GM13976 (cell line): ENCODE measurements at regions not wholly inside any gene's neighbourhood (a gene's known extent, or its start where the extent isn't known, plus 50 kb on each side); places are given as distances from the start of the nearest gene placed in this dataset.
"Not testable (repeated sequence)": the region's sequence is repeated elsewhere in the genome, so short reads cannot be mapped to it uniquely, and the experiment has no call there.

Experiments
- DNase-seq: peaks from one replicate; pipeline ENCODE4 v3.0.0; 2012; ENCODE audit warnings: low spot score
- in situ Hi-C: fragments of 300-500 bp; cut with MboI; formaldehyde crosslinking; loops from one replicate; pipeline ENCODE4 v1.12.0; 2022; ENCODE audit warnings: low sequenced_read_pairs, mixed read lengths, inconsistent platforms; ENCODE audit not compliant: unreplicated experiment
- TF ChIP-seq, protein P1 (sequence below): IDR thresholded peaks from 2 replicates; pipeline ENCODE4 v1.5.1; 2012; ENCODE audit warnings: borderline replicate concordance, mild to moderate bottlenecking; ENCODE audit not compliant: insufficient read depth; ENCODE audit errors: extremely low read depth, missing control alignments, control extremely low read depth

DNA sequence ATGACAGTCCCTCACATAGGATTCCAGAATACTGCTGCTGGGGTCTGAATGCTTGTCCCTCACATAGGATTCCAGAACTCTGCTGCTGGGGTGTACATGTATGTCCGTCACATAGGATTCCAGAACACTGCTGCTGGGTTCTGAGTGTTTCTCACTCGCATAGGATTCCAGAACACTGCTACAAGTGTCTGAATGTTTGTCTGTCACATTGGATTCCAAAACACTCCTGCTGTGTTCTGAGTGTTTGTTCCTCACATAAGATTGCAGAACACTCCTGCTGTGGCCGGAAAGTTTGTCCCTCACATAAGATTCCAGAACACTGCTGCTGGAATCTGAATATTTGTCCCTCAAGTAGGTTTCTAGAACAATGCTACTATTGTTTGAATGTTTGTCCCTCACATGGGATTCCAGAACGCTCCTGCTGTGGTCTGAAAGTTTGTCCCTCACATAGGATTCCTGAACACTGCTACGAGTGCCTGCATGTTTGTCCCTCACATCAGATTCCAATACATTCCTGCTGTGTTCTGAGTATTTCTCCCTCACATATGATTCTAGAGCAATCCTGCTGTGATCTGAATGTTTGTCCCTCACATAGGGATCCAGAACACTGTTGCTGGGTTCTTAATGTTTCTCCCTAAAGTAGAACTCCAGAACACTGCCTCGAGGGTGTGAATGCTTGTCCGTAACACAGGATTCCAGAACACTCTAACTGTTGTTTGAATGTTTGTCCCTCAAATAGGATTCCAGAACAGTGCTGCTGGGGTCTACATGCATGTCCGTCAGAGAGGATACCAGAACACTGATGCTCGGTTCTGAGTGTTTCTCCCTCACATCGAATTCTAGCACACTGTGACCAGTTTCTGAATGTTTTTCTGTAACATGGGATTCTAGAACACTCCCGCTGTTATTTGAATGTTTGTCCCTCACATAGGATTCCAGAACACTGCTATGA lies 200.4 kb downstream of the FOXD4L6 start:
- in situ Hi-C loops, result no loop called here
- TF ChIP-seq, protein P1, sequence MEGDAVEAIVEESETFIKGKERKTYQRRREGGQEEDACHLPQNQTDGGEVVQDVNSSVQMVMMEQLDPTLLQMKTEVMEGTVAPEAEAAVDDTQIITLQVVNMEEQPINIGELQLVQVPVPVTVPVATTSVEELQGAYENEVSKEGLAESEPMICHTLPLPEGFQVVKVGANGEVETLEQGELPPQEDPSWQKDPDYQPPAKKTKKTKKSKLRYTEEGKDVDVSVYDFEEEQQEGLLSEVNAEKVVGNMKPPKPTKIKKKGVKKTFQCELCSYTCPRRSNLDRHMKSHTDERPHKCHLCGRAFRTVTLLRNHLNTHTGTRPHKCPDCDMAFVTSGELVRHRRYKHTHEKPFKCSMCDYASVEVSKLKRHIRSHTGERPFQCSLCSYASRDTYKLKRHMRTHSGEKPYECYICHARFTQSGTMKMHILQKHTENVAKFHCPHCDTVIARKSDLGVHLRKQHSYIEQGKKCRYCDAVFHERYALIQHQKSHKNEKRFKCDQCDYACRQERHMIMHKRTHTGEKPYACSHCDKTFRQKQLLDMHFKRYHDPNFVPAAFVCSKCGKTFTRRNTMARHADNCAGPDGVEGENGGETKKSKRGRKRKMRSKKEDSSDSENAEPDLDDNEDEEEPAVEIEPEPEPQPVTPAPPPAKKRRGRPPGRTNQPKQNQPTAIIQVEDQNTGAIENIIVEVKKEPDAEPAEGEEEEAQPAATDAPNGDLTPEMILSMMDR, result no peak
- no peak for DNase-seq

DNA sequence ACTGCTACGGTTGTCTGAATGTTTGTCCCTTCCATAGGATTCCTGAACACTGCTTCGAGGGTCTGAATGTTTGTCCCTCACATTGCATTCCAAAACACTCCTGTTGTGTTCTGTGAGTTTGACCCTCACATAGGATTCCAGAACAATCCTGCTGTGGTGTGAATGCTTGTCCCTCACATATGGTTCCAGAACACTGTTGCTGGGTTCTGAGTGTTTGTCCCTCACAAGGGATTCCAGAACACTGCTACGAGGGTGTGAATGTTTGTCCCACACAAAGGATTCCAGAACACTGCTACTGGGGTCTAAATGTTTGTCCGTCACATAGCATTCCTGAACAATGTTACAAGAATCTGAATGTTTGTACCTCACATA lies 201.2 kb downstream of the FOXD4L6 start:
- no peak for DNase-seq
- in situ Hi-C loops, result no loop called here
- TF ChIP-seq, protein P1, result no peak

DNA sequence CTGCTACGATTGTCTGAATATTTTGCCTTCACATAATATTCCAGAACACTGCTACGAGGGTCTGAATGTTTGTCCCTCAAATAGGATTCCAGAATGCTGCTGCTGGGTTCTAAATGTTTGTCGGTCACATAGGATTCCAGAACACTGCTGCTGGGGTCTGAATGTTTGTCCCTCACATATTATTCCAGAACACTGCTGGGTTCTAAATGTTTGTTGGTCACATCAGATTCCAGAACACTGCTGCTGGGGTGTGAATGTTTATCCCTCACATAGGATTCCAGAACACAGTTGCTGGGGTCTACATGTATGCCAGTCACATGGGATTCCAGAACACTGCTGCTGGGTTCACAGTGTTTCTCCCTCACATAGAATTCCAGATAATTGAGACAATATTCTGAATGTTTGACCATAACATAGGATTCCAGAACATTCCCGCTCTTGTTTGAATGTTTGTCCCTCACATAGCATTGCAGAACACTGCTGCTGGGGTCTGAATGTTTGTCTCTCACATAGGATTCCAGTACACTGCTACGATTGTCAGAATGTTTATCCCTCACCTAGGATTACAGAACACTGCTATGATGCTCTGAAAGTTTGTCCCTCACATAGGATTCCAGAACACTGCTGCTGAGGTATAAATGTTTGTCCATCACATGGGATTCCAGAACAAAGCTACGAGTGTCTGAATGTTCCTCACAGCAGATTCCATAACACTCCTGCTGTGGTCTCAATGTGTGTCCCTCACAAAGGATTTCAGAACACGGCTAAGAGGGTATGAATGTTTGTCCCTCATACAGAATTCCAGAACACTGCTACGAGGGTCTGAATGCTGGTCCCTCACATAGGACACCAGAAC lies 201.8 kb downstream of the FOXD4L6 start:
- DNase-seq, result no peak
- in situ Hi-C loops, result no loop called here
- TF ChIP-seq, protein P1, result no peak

DNA sequence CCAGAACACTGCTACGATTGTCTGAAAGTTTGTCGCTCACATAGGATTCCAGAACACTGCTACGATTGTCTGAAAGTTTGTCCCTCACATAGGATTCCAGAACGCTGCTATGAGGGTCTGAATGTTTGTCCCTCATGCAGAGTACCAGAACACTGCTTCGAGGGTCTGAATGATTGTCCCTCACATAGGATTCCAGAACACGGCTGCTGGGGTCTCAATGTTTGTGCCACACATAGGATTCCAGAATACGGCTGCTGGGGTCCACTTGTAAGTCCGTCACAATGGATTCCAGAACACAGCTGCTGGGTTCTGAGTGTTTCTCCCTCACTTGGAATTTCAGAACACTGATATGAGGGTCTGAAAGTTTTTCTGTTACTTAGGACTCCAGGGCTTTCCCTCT lies 203.3 kb downstream of the FOXD4L6 start:
- TF ChIP-seq, protein P1, result no peak
- DNase-seq, result no peak
- in situ Hi-C loops, result no loop called here

DNA sequence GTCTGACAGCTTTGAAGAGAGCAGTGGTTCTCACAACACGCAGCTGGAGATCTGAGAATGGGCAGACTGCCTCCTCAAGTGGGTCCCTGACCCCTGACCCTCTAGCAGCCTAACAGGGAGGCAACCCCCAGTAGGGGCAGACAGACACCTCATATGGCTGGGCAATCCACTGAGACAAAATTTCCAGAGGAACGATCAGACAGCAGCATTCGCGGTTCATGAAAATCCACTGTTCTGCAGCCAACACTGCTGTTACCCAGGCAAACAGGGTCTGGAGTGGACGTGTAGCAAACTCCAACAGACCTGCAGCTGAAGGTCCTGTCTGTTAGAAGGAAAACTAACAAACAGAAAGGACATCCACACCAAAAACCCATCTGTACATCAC lies 212.1 kb downstream of the FOXD4L6 start:
- DNase-seq, result not testable (repeated sequence)

DNA sequence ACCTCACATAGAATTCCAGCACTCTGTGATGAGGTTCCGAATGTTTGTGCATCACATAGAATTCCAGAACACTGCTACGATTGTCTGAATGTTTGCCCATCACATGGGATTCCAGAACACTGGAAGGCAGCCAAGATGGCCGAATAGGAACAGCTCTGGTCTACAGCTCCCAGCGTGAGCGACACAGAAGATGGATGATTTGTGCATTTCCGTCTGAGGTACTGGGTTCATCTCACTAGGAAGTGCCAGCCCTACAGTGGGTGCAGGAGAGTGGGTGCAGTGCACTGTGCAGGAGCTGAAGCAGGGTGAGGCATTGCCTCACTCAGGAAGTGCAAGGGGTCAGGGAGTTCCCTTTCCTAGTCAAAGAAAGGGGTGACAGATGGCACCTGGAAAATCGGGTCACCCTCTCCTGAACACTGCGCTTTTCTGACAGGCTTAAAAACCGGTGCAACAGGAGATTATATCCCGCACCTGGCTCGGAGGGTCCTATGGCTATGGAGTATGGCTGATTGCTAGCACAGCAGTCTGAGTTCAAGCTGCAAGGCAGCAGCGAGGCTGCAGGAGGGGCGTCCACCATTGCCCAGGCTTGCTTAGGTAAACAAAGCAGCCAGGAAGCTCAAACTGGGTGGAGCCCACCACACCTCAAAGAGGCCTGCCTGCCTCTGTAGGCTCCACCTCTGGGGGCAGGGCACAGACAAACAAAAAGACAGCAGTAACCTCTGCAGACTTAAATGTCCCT lies 212.7 kb downstream of the FOXD4L6 start:
- DNase-seq, in situ Hi-C loops: not testable (repeated sequence)

More for the DNA sequence above, 212.1 kb downstream of the FOXD4L6 start:
- in situ Hi-C loops, result not testable (repeated sequence)
